ENCODE measurements at regions not wholly inside any gene's neighbourhood (a gene's known extent, or its start where the extent isn't known, plus 50 kb on each side); places are given as distances from the start of the nearest gene placed in this dataset.

DNA sequence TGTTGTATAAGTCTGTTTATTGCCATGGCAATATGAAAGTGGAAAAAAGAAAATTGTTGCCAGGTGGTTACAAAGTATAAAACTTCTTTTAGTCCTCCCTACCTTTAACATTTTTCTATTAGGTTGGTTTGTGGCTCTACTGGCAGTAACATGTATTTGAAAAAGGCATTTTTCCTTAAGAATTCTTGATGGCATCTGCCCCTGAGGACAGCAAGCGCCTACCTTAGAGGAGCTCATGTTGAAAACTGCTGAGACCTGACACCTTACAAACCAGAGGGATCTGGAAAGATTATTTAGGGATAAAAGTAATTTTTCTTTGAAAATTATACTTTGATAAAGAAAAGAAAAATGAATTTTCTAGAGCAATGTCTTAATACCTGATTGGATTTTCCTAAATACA lies 208.1 kb downstream of the CAVIN4 start:
- H3K36me3 Mint-ChIP-seq (ENCODE audit: low read depth), result no peaks in the 10 kb centered on the region
- no peaks in the 10 kb centered on the region for H3K4me1 Mint-ChIP-seq (ENCODE audit: low read depth)
- H3K4me3 Mint-ChIP-seq, result no peak overlapping the region
- no peak for DNase-seq
- H3K27ac Mint-ChIP-seq, result no peak overlapping the region
- no peaks in the 10 kb centered on the region; the same call in 1 of the 2 replicates for H3K27me3 Mint-ChIP-seq (ENCODE audit: insufficient read depth)
- TF ChIP-seq, protein P1, sequence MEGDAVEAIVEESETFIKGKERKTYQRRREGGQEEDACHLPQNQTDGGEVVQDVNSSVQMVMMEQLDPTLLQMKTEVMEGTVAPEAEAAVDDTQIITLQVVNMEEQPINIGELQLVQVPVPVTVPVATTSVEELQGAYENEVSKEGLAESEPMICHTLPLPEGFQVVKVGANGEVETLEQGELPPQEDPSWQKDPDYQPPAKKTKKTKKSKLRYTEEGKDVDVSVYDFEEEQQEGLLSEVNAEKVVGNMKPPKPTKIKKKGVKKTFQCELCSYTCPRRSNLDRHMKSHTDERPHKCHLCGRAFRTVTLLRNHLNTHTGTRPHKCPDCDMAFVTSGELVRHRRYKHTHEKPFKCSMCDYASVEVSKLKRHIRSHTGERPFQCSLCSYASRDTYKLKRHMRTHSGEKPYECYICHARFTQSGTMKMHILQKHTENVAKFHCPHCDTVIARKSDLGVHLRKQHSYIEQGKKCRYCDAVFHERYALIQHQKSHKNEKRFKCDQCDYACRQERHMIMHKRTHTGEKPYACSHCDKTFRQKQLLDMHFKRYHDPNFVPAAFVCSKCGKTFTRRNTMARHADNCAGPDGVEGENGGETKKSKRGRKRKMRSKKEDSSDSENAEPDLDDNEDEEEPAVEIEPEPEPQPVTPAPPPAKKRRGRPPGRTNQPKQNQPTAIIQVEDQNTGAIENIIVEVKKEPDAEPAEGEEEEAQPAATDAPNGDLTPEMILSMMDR (IDR thresholded peaks at IDR 0.05), result no peak
- peaks cover 20% of the 10 kb centered on the region for H3K9me3 Mint-ChIP-seq

- Mint-ChIP-seq H3K4me1 (ENCODE audit: low read depth) (no peaks in the 10 kb centered on the region), H3K4me3 (no peak overlapping the region), H3K36me3 (ENCODE audit: low read depth) (no peaks in the 10 kb centered on the region), H3K27ac (no peak overlapping the region), H3K9me3 (peaks cover 17% of the 10 kb centered on the region; the same call in 1 of the 2 replicates), H3K27me3 (ENCODE audit: insufficient read depth) (no peaks in the 10 kb centered on the region)
- DNase-seq, result no peak
- TF ChIP-seq, protein P1 (IDR thresholded peaks at IDR 0.05), result no peak
Measured at GRCh38 chr9:100794738-100795269, 216.9 kb downstream of the CAVIN4 start.

DNA sequence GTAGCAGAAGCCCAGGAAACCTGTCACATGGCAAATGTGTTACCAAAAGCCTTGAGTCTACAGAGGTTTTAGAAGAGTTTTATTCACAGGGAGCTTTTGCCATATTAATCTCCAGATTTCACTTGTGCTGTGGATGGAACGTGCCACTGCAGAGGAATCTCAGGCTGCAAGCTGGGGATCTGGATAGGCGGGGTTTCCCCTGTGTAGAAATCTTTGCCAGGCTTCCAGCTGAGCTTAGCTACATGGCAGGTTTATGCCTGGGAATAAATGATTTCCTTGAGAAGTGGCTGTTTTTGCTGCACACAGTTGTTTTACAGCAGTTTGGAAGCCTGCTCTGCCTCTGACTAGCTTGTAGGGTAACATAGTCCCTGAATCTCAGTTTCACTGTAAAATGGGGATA lies 224.6 kb upstream of the PLPPR1 start:
- TF ChIP-seq, protein P1 (IDR thresholded peaks at IDR 0.05), result no peak

GRCh38 chr9:100811643-100812042 lies 216.9 kb upstream of the PLPPR1 start:
- TF ChIP-seq, protein P1 (IDR thresholded peaks at IDR 0.05), result no peak
- no peaks in the 10 kb centered on the region for H3K4me1 Mint-ChIP-seq (ENCODE audit: low read depth)
- H3K27ac Mint-ChIP-seq, result no peak overlapping the region
- peaks cover 23% of the 10 kb centered on the region for H3K9me3 Mint-ChIP-seq
- no peak for DNase-seq
- H3K4me3 Mint-ChIP-seq, result no peak overlapping the region
- H3K36me3 Mint-ChIP-seq (ENCODE audit: low read depth), result no peaks in the 10 kb centered on the region
- no peaks in the 10 kb centered on the region; the same call in 1 of the 2 replicates for H3K27me3 Mint-ChIP-seq (ENCODE audit: insufficient read depth)

More for the DNA sequence above, 224.6 kb upstream of the PLPPR1 start:
- Mint-ChIP-seq H3K4me3 (no peak overlapping the region), H3K36me3 (ENCODE audit: low read depth) (no peaks in the 10 kb centered on the region), H3K4me1 (ENCODE audit: low read depth) (no peaks in the 10 kb centered on the region), H3K27me3 (ENCODE audit: insufficient read depth) (no peaks in the 10 kb centered on the region; the same call in 1 of the 2 replicates), H3K9me3 (peaks cover 21% of the 10 kb centered on the region), H3K27ac (no peak overlapping the region)
- no peak for DNase-seq

GRCh38 chr9:100813871-100814270 lies 214.7 kb upstream of the PLPPR1 start:
- DNase-seq, result no peak
- H3K4me1 Mint-ChIP-seq (ENCODE audit: low read depth), result no peaks in the 10 kb centered on the region
- no peak overlapping the region for H3K27ac Mint-ChIP-seq
- TF ChIP-seq, protein P1 (IDR thresholded peaks at IDR 0.05), result no peak
- no peaks in the 10 kb centered on the region; the same call in 1 of the 2 replicates for H3K27me3 Mint-ChIP-seq (ENCODE audit: insufficient read depth)
- no peaks in the 10 kb centered on the region for H3K36me3 Mint-ChIP-seq (ENCODE audit: low read depth)
- no peak overlapping the region for H3K4me3 Mint-ChIP-seq
- peaks cover 22% of the 10 kb centered on the region for H3K9me3 Mint-ChIP-seq

All from HFFc6 (cell line).